HG03575 (cell line): ENCODE measurements at regions not wholly inside any gene's neighbourhood (a gene's known extent, or its start where the extent isn't known, plus 50 kb on each side); places are given as distances from the start of the nearest gene placed in this dataset.
"Not testable (repeated sequence)": the region's sequence is repeated elsewhere in the genome, so short reads cannot be mapped to it uniquely, and the experiment has no call there.

Experiments used
- ATAC-seq: cut with Tn5 transposase; IDR thresholded peaks from one replicate; pipeline ENCODE4 v1.9.1; 2021; ENCODE audit not compliant: unreplicated experiment, insufficient number of reproducible peaks, low FRiP score; ENCODE audit errors: extremely low read depth

GRCh38 chr6:66199171-66199570, 492.1 kb upstream of the EYS start:
- ATAC-seq = no peak

DNA sequence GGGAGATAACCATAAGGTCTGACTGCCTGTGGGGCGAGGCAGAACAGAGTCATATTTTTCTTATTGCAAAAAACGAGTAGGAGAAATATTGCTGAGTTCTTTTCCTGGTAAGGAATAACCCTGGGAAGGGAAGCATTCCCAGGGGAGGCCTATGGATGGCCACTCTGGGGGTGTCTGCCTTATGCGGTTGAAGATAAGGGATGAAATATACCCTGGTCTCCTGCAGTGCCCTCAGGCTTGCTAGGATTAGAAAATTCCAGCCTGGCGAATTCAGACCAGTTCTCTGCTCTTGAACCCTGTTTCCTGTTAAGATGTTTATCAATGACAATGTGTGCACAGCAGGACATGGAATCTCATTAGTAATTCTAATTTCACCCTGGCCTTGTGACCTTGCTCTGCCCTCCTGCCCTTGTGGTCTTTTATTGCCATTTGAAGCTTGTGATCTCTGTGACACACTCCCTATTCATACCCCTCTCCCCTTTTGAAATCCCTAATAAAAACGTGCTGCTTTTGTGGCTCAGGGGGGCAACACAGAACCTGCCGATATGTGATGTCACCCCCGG, 491.1 kb upstream of the EYS start:
- no peak for ATAC-seq

DNA sequence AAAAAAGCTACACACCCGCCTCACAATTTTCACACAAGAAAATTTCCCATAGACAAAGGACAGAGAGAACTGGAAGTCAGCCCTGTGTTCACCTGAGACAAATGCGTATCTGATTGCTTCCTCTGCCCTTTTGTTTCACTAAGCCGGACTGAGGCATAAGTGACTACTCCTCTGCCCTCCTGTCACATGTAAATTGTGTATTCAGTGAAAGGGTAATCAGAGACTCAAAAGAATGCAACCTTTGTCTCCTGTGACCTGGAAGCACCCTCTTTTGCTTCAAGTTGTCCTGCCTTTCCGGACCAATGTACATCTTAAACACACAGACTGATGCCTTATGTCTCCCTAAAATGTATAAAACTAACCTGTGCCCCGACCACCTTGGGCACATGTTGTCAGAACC, 483.8 kb upstream of the EYS start:
- no peak for ATAC-seq

DNA sequence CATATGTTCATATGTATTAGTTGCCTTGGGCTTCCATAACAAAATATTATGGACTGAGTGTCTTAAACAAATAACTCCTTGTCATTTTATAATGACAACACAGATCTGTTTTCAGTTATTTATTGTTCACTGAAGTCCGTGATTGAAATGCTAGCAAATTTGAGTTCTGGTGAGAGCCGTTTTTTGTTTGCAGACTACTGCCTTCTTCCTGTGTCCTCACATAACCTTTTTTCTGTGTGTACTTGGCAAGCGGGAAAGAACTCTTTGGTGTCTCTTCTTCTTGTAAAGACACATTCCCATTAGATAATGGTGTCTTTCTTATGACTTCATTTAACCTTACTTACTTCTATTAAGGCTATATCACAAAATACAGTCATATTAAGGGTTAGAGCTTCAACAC, 482.9 kb upstream of the EYS start:
- ATAC-seq = no peak

DNA sequence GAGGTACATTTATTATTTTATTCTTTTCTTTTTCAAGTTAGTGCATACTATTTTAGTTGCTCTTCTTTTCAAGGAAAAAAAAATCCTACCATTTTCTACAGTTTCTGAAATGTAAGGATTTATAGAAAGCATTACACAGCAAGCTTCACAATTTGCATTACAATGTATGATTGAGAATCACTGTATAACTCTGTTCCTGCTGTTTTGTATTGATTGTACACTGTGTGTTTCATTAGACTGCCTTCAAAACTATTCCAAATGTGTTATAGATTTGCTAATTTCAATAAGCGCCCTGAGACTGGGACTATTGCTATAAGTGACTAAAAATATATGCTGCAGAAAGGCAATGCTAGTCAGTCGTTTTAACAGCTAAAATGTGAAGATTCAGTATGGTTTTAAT, 479.7 kb upstream of the EYS start:
- no peak for ATAC-seq

DNA sequence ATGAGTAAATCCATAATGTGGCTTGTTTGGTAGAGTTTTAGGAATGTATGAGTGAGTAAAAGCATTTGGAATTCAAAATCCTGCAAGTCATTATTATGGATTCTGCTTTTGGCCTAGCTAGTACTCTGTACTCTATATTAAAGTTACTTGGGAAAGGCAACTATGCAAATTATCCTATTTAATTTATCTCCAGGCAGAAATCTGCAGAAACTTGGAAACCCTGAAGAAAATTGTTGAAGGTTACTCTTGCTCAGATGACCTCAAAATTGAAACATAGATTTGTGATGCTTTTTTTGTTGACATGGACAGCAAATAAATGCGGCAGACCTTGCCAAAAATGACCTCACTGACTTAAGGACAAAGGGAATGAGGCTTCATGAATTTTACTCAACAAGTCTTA, 477.1 kb upstream of the EYS start:
- ATAC-seq = no peak

DNA sequence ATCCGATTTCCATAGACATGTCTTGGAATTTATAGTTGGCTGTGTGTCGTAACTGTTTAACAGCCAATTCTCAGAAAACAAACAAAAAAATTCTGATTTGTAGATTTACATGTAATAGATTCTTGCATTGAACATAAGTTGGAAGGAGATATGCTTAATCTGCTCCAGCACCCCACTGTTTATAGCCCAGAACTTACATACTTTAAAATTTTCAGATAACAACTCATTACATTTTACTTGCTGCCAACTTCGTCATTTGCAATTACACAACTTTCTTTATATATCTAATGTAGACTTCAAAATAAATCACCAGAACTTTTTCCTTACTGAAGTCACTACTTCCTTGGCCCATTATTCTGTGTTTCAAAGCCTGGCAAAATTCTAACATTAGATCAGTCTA, 472.3 kb upstream of the EYS start:
- ATAC-seq = no peak

DNA sequence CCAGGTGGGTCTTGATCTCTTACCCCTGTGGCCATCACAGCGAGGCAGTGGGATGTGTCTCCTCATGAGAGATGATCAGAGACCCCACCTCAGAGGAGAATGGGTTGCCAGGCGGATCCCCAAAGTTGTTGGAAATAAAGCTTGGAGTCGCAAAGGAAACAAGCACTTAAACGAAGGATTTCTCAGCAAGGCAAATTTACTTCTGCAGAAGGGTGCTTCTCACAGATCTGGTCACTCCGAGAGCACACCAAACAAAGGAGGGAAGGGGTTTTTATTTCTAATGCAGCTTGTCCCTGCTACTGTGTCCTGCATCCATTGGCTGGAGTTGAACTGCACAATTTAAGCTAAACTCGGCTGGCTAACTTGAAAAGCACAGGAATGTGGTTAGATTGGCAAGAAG, 466.6 kb upstream of the EYS start:
- no peak for ATAC-seq

DNA sequence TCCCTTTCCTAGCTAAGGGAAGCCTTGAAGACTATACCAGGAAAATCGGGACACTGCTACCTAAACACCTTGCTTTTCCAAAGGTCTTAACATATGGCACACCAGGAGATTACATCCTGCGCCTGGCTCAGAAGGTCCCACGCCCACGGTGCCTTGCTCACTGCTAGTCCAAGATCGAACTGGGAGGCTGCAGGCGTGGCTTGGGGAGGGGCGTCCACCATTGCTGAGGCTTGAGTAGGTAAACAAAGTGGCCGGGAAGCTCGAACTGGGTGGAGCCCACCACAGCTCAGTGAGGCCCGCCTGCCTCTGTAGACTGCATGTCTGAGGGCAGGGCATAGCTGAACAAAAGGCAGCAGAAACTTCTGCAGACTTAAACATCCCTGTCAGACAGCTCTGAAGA, 459.7 kb upstream of the EYS start:
- ATAC-seq = not testable (repeated sequence)

- ATAC-seq = no peak
Observed at GRCh38 chr6:66161546-66162108, 454.6 kb upstream of the EYS start.

GRCh38 chr6:66159937-66160336, 452.9 kb upstream of the EYS start:
- no peak for ATAC-seq

DNA sequence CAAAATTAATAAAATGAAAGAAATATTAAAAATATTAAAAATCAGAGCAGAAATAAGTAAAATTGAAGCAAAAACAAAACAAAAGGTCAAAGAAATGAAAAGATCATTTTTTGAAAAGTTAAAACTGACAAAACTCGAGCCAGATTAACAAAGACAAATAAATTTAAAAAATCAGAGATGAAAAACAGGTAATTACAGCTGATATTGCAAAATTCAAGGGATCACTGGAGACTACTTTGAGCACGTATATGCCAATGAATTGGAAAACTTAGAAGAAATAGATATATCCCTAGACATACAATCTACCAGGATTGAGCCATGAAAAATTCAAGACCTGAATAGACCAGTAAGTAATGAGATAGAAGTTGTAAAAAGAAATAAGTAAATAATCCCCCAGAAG, 446.2 kb upstream of the EYS start:
- ATAC-seq = no peak

- ATAC-seq = no peak
Observed at GRCh38 chr6:66149132-66149531, 442.1 kb upstream of the EYS start.

DNA sequence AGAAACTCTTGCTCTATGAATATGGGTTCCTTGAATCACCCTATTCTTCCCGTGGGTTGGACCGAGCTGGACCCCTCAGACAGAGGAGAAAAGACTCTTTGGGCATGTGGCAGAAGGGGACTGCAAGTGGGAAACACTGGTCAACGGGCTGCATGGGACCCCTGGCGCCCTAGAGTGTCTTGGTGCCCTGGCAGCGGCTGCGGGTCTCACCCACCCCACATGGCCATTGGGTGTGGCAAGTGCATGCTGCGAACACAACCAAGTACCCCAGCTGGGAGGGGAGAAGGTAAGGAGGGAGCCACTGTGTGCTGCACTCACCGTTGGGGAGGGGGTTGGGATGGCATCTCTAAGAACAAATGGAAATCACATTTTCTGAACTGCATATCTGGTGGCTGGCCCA, 438.8 kb upstream of the EYS start:
- ATAC-seq = no peak

DNA sequence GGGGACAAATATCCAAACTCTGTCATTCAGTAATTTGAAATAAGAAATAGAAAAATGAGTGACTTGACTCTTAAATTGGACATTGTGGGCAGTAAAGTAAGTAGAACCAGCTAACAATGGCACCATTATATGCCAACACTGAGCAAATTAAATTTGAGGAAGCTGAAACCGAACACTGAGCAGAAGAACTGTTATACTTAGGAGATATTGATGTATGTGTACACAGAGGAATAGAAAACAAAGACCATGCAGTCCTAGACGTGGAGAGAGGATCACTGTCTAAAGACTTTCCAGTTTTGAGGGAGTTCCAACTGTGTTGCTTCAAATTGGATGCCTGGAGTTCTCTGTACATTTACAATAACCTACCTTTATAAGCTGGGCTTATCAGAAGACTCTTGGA, 427.0 kb upstream of the EYS start:
- no peak for ATAC-seq

GRCh38 chr6:66128656-66129055, 421.6 kb upstream of the EYS start:
- no peak for ATAC-seq

GRCh38 chr6:66128243-66128642, 421.2 kb upstream of the EYS start:
- no peak for ATAC-seq

GRCh38 chr6:66127061-66127460, 420.0 kb upstream of the EYS start:
- ATAC-seq = no peak

DNA sequence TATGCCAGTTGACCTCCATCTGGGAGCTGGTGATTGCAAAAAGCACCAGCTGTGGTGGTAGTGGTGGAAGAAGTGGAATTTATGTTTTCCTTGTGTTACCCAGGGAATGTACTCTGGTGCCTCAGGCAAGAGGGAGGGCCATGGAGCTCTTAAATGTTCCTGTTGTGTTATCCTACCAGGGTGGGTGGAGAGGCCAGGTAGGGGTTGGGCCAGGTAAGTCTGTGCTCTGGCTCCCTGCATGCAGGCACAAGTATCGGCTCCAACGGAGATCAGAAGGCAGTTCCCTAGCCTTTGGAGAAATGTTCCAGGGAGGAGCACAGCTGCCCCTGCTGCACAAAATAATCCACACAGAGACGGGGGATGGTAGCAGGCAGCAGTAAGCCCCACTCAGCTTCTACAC, 419.3 kb upstream of the EYS start:
- ATAC-seq = no peak

DNA sequence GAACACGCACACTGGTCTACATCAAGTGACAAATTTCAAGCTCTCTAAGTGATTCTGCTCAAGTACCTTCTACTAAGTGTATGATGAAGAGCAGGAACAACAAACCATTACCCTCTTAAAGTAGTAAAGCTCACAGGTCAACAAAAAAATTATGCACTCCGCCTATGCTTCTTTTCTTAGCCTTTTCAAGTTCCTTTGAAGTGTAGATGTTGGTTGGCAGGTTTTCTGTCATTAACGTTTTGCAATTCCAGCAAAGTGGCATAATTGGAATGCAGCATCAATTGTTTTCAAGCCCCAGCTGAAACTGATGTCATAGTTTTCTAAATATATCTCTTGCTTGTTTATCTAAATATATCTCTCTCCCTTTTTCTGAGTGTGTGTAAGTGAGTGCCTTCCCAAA, 396.9 kb upstream of the EYS start:
- ATAC-seq = no peak

- ATAC-seq = no peak
Observed at GRCh38 chr6:66103354-66103753, 396.3 kb upstream of the EYS start.
